ENCODE measurements at regions not wholly inside any gene's neighbourhood (a gene's known extent, or its start where the extent isn't known, plus 50 kb on each side); places are given as distances from the start of the nearest gene placed in this dataset.
A peak's percentile ranks its signal among the peaks of the same experiment; 100 is the strongest.

GRCh38 chr11:105469931-105470330 lies 139.9 kb upstream of the GRIA4 start:
- DNase-seq (no peak), ATAC-seq (no peak)
- WGBS, 2 donors, result 96 to 97% methylated on average over 1 of the region's 1 CpG
- no peak overlapping the region for H3K4me3 ChIP-seq
- intact Hi-C loops (cut with DNase I), result loop anchor here in 1 of 10 donors (10.0 kb wide), 1 partner anchor 55 kb away; no protein-coding TSS in a partner anchor
- no peaks in the 10 kb centered on the region for H3K27me3 ChIP-seq
- H3K27ac ChIP-seq, result no peak overlapping the region
- H3K9me3 ChIP-seq, result no peaks in the 10 kb centered on the region
- H3K4me1 ChIP-seq, result peaks cover 0 to 3% (median 0%) of the 10 kb centered on the region in 9 donors
- no peaks in the 10 kb centered on the region for H3K36me3 ChIP-seq
- TF ChIP-seq CTCF (IDR thresholded peaks at IDR 0.05), result no peak

- intact Hi-C loops (cut with DNase I), result no loop called here
- 33 to 43% methylated on average over 3 of the region's 3 CpGs for WGBS, 2 donors
Observed at GRCh38 chr11:105468154-105468553, 141.7 kb upstream of the GRIA4 start.

GRCh38 chr11:105466582-105467228 lies 143.2 kb upstream of the GRIA4 start:
- Histone ChIP-seq H3K27ac (no peak overlapping the region), H3K36me3 (no peaks in the 10 kb centered on the region), H3K4me3 (no peak overlapping the region), H3K27me3 (no peaks in the 10 kb centered on the region), H3K9me3 (peaks cover 0 to 3% (median 0%) of the 10 kb centered on the region in 11 donors), H3K4me1 (peaks cover 0 to 3% (median 0%) of the 10 kb centered on the region in 9 donors)
- WGBS, 2 donors, result 30 to 41% methylated on average over 2 of the region's 2 CpGs
- intact Hi-C loops (cut with DNase I), result no loop called here
- DNase-seq (no peak), ATAC-seq (no peak)
- no peak for TF ChIP-seq CTCF (IDR thresholded peaks at IDR 0.05)

More at GRCh38 chr11:105468154-105468553, 141.7 kb upstream of the GRIA4 start:
- TF ChIP-seq CTCF (IDR thresholded peaks at IDR 0.05), result no peak
- DNase-seq (no peak), ATAC-seq (peak in 2 of 8 donors; percentile 63 to 85)
- no peaks in the 10 kb centered on the region for H3K36me3 ChIP-seq
- H3K27me3 ChIP-seq, result no peaks in the 10 kb centered on the region
- peaks cover 0 to 3% (median 0%) of the 10 kb centered on the region in 9 donors for H3K4me1 ChIP-seq
- no peak overlapping the region for H3K4me3 ChIP-seq
- no peak overlapping the region for H3K27ac ChIP-seq
- H3K9me3 ChIP-seq, result no peaks in the 10 kb centered on the region

GRCh38 chr11:105458071-105458470 lies 151.8 kb upstream of the GRIA4 start:
- no peaks in the 10 kb centered on the region for H3K4me1 ChIP-seq
- no peak overlapping the region for H3K27ac ChIP-seq
- no peak for DNase-seq
- H3K36me3 ChIP-seq, result no peaks in the 10 kb centered on the region
- H3K4me3 ChIP-seq, result no peak overlapping the region
- intact Hi-C loops (cut with DNase I), result no loop called here
- WGBS, 2 donors, result 91 to 95% methylated on average over 9 of the region's 9 CpGs
- no peak for ATAC-seq
- TF ChIP-seq CTCF (IDR thresholded peaks at IDR 0.05), result no peak
- peaks cover 0 to 13% (median 0%) of the 10 kb centered on the region in 11 donors for H3K9me3 ChIP-seq
- no peaks in the 10 kb centered on the region for H3K27me3 ChIP-seq

Measured in heart right ventricle (tissue), 16 donors.